ENCODE measurements at regions not wholly inside any gene's neighbourhood (a gene's known extent, or its start where the extent isn't known, plus 50 kb on each side); places are given as distances from the start of the nearest gene placed in this dataset.
"Not testable (repeated sequence)": the region's sequence is repeated elsewhere in the genome, so short reads cannot be mapped to it uniquely, and the experiment has no call there.

DNA sequence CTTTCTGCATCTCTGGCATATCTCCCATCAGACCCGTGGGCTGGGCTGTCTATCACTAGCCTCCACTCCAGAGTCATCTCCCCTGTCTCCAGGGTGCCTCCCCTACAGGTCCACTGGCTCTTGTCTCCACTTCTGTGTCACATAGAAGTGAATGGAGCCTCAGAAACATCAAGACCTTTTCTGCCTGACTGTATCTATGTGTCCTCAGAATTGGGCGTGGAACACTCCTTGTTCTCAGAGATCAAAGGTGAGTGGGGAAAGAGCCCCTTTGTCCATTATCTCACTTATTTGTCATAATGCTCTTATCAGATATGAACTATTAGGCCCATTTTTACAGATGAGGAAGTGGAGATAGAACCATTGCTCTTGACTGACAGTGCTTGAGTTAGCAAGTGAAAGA, 211.0 kb downstream of the CYRIA start:
- DNase-seq, result no peak

DNA sequence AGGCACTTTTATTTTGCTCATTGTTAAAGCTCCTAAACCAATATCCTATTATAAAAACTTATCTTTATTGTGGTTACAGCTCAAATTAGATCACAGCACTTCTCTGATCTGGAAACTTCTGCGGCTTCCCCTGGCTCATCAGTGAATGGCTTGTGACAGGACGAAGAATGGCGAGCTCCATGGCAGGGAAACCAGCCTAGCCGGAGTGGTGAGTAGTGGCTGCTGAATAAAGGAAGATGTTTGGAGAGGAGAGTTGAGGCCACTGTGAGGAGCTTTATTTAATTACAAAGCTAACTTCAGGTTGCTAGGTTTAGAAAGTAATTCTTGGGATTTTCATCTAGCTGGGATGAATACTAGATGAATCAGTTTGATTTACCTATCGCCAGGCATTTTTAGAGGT, 213.5 kb downstream of the CYRIA start:
- no peak for DNase-seq

DNA sequence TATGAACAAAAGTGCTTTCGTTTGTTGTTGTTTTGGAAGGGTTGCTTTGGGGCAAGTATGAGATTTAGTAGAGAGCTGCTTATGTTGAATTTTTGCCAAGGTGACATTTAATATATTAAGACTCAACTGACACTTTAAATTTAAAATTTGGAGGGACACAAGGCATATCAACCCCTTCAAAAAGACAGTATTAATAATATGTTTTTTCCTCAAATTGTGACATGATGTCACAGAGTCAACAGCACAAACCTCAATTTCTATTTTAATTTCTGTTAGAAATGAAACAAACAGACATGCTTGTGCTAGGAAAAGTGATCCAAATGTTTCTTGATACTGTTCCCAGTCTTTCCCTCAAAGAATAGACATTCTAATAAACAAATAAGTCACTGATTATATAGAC, 218.9 kb downstream of the CYRIA start:
- DNase-seq, result no peak

- no peak for DNase-seq
Measured at GRCh38 chr2:16442971-16443370, 222.7 kb downstream of the CYRIA start.

DNA sequence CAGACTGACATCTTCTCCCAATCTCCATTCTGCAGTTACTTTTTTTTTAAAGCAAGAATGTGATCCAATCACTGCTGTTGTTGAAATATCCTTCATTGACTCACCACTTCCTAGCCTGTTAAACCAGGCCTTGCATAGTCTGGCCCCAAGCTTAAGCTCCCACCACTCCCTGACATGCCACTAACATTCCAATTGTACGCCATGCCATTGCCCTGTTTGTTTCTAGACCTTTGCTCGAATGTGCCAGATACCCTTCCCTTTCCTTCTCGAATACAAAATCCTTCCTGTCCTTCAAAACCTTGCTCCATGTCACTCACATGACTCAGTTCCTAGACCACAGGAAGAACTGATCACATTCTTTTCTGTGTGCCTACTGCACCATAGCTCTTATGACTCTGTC, 224.2 kb downstream of the CYRIA start:
- no peak for DNase-seq

GRCh38 chr2:16440898-16441297, 224.7 kb downstream of the CYRIA start:
- DNase-seq, result no peak

- no peak for DNase-seq
Measured at GRCh38 chr2:16438613-16439321, 226.9 kb downstream of the CYRIA start.

GRCh38 chr2:16437189-16437588, 228.4 kb downstream of the CYRIA start:
- DNase-seq, result no peak

DNA sequence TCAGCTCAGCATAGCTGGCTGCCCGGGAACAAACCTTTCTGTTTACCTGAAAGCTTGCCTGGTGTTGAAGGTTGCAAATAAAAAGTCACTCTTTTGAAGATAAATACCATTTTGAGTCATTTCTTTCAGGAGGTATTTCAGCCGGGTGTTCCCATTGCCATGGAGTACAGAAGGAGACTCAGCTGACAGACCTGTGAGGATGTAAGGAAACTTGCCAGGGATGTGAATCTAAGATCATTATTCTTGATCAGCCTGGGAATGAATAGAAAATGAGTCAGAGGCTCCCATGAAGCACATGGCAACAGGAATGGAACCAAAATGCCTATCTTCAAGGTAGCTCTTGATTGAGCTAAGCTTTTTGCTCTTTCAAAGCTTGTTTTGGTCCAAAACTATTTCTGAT, 231.2 kb downstream of the CYRIA start:
- no peak for DNase-seq

DNA sequence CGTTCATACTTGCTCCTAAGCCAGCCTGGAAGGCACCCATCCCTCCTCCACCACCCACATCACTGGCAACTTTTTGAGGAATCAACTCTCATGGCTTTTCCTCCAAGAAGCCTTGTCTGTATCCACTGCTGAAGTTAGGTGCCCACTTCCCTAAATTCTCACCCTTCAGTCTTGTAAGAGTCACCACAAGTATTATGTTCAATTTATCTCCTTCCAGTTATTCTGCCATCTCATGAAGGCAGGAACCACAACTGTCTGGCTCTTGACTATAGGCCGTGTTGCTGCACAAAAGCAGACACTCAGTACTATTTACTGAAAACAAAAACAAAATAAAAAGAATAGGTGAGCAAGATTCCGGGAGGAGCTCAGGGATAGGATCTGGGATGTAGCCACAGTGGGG, 234.8 kb downstream of the CYRIA start:
- no peak for DNase-seq

GRCh38 chr2:16429431-16430145, 236.0 kb downstream of the CYRIA start:
- DNase-seq, result no peak

GRCh38 chr2:16429002-16429401, 236.6 kb downstream of the CYRIA start:
- no peak for DNase-seq

- no peak for DNase-seq
Measured at GRCh38 chr2:16425462-16426336, 239.9 kb downstream of the CYRIA start.

DNA sequence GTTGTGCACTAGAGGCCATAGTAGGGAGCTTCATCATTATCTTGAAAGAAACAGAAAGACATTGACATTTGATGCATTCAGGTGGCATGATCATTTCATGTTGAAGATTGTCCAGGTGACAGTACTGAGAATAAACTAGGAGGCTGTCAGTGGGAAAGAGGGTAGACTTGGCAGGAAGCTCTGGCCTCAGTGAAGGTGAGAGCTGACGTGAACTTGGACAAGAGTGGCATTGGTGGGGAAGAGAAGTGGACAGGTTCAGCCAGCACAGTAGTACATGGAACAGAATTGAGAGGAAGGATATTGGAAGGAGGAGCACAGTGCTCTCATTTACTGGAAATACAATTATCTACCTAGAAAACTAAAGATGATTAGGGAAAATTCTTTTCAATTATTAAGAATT, 245.2 kb downstream of the CYRIA start:
- DNase-seq, result no peak

DNA sequence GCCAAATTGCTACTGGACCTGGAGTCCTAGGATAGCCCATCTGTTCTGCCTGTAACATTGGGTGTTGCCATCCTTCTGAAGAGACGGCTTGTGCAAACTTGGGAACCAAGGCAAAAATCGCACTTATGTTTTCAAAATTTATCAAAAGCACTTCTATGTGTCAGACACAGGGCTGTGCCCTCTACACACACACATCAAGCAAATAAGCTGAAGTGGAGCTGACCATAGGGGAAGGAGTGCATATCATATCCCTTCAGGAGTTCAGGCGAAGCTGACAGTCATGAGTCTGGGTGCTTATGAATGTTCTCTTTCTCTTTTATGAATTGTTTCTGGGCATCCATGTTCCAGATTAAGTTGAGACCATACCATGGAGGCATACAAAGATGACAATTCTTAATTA, 247.9 kb downstream of the CYRIA start:
- DNase-seq, result no peak

- DNase-seq, result no peak
Measured at GRCh38 chr2:16416651-16417050, 249.0 kb downstream of the CYRIA start.

GRCh38 chr2:16415861-16416260, 249.8 kb downstream of the CYRIA start:
- not testable (repeated sequence) for DNase-seq

DNA sequence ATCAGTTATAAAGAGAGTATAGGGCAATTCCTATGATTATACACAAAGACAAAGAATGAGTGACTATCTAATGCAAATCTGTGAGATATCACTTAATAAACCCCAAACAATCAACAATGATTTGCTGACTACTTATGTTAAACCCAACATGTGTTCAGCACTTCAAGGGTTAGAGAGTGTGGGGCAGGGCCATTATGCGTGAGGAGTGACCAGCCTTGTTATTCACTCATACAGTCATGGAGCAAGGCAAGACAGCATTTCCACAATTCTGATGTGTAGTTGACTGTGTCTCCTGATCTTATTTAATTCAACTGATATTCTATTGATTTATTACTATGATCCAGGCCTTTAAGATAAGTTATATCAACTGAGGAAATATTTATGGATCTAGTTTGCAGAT, 251.7 kb downstream of the CYRIA start:
- no peak for DNase-seq

DNA sequence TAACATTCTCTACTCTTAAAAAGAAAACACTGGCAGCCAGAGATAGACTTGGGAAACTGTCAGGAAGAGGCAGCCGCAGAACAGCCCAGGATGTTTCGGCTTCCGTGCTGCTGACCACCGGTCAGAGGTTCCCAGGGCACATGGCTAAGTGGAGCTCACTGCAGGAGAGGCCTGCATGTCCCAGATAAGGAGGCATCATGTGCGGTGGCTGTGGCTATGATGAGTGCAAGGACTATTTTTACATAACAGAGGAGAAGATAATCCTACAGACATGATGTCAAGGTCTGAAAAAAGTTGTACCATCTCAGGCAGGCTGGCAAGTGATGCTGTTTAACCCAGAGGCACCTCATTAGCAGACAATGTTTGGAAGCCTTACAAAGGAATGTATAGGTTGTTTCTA, 252.3 kb downstream of the CYRIA start:
- DNase-seq, result no peak

GRCh38 chr2:16412321-16413030, 253.2 kb downstream of the CYRIA start:
- no peak for DNase-seq

- no peak for DNase-seq
Measured at GRCh38 chr2:16411788-16412187, 253.8 kb downstream of the CYRIA start.

- DNase-seq, result no peak
Measured at GRCh38 chr2:16409849-16410248, 255.8 kb downstream of the CYRIA start.

- DNase-seq, result no peak
Measured at GRCh38 chr2:16409006-16409390, 256.6 kb downstream of the CYRIA start.

All from CD4-positive, alpha-beta T cell treated with Interferon alpha-2 for 1 hour (primary cell).